ENCODE measurements at regions not wholly inside any gene's neighbourhood (a gene's known extent, or its start where the extent isn't known, plus 50 kb on each side); places are given as distances from the start of the nearest gene placed in this dataset.

- ATAC-seq (ENCODE audit: insufficient read depth, low read depth), result no peak
- Histone ChIP-seq H3K9me3 (ENCODE audit: insufficient read depth, low read length, severe bottlenecking) (no peaks in the 10 kb centered on the region), H3K36me3 (ENCODE audit: insufficient read depth, low read length) (no peaks in the 10 kb centered on the region), H3K79me2 (ENCODE audit: insufficient read depth, low read length) (no peaks in the 10 kb centered on the region), H3K4me2 (ENCODE audit: insufficient read depth, low read length) (no peak overlapping the region), H3K4me1 (ENCODE audit: insufficient read depth, low read length) (no peaks in the 10 kb centered on the region), H3K27ac (ENCODE audit: low read length) (no peak overlapping the region), H4K20me1 (ENCODE audit: insufficient read depth, low read length) (no peaks in the 10 kb centered on the region), H3K9ac (ENCODE audit: low read depth, low read length) (no peak overlapping the region), H3K4me3 (ENCODE audit: low read depth in 1 of 2, low read length in 2 of 2) (no peak overlapping the region), H3K27me3 (ENCODE audit: insufficient read depth, low read length, poor library complexity) (peaks cover 14% of the 10 kb centered on the region), H2AFZ (ENCODE audit: low read depth, low read length) (no peak overlapping the region)
- TF ChIP-seq EZH2 (IDR thresholded peaks at IDR 0.05; ENCODE audit: borderline replicate concordance, low read depth, low read length, severe bottlenecking) (no peak), CTCF (IDR thresholded peaks at IDR 0.05; ENCODE audit: borderline replicate concordance, extremely low read depth, low read length, poor library complexity, severe bottlenecking) (no peak)
- DNase-seq, result no peak
These were observed 68.3 kb upstream of the EXOC2 start for GRCh38 chr6:760982-761955.

DNA sequence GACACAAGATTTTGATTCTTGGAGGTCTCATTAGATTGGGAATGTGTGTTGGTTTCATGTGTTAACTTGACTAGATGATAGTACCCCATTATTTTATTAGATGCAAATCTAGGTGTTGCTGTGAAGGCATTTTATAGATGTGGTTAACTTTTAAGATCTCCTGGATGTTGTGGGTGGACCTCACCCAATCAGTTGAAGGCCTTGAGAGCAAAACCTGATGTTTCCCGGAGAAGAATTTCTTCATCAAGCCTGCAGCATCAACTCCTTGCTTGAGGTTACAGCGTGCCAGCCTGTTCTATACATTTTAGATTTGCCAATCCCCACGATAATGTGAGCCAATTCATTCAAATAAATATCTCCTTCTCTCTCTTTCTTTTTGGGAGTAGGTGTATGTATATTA lies 66.8 kb upstream of the EXOC2 start:
- ATAC-seq (ENCODE audit: insufficient read depth, low read depth), result no peak

GRCh38 chr6:756224-756623 lies 63.3 kb upstream of the EXOC2 start:
- Histone ChIP-seq H3K27me3 (ENCODE audit: insufficient read depth, low read length, poor library complexity) (peaks cover 2% of the 10 kb centered on the region), H3K4me3 (ENCODE audit: low read depth in 1 of 2, low read length in 2 of 2) (no peak overlapping the region), H3K9me3 (ENCODE audit: insufficient read depth, low read length, severe bottlenecking) (no peaks in the 10 kb centered on the region), H3K79me2 (ENCODE audit: insufficient read depth, low read length) (no peaks in the 10 kb centered on the region), H3K27ac (ENCODE audit: low read length) (no peak overlapping the region), H3K36me3 (ENCODE audit: insufficient read depth, low read length) (no peaks in the 10 kb centered on the region), H2AFZ (ENCODE audit: low read depth, low read length) (no peak overlapping the region), H4K20me1 (ENCODE audit: insufficient read depth, low read length) (no peaks in the 10 kb centered on the region), H3K9ac (ENCODE audit: low read depth, low read length) (no peak overlapping the region), H3K4me1 (ENCODE audit: insufficient read depth, low read length) (no peaks in the 10 kb centered on the region), H3K4me2 (ENCODE audit: insufficient read depth, low read length) (no peak overlapping the region)
- TF ChIP-seq EZH2 (IDR thresholded peaks at IDR 0.05; ENCODE audit: borderline replicate concordance, low read depth, low read length, severe bottlenecking) (no peak), CTCF (IDR thresholded peaks at IDR 0.05; ENCODE audit: borderline replicate concordance, extremely low read depth, low read length, poor library complexity, severe bottlenecking) (no peak)
- DNase-seq (no peak), ATAC-seq (ENCODE audit: insufficient read depth, low read depth) (no peak)

More for the DNA sequence above, 66.8 kb upstream of the EXOC2 start:
- TF ChIP-seq CTCF (IDR thresholded peaks at IDR 0.05; ENCODE audit: borderline replicate concordance, extremely low read depth, low read length, poor library complexity, severe bottlenecking), result no peak
- no peak for TF ChIP-seq EZH2 (IDR thresholded peaks at IDR 0.05; ENCODE audit: borderline replicate concordance, low read depth, low read length, severe bottlenecking)
- no peak overlapping the region for H3K4me3 ChIP-seq (ENCODE audit: low read depth in 1 of 2, low read length in 2 of 2)
- H3K27me3 ChIP-seq (ENCODE audit: insufficient read depth, low read length, poor library complexity), result peaks cover 8% of the 10 kb centered on the region
- H3K9ac ChIP-seq (ENCODE audit: low read depth, low read length), result no peak overlapping the region
- no peak overlapping the region for H2AFZ ChIP-seq (ENCODE audit: low read depth, low read length)
- no peak overlapping the region for H3K27ac ChIP-seq (ENCODE audit: low read length)
- no peaks in the 10 kb centered on the region for H3K9me3 ChIP-seq (ENCODE audit: insufficient read depth, low read length, severe bottlenecking)
- H3K4me1 ChIP-seq (ENCODE audit: insufficient read depth, low read length), result no peaks in the 10 kb centered on the region
- H3K4me2 ChIP-seq (ENCODE audit: insufficient read depth, low read length), result no peak overlapping the region
- no peak for DNase-seq
- no peaks in the 10 kb centered on the region for H4K20me1 ChIP-seq (ENCODE audit: insufficient read depth, low read length)
- no peaks in the 10 kb centered on the region for H3K36me3 ChIP-seq (ENCODE audit: insufficient read depth, low read length)
- H3K79me2 ChIP-seq (ENCODE audit: insufficient read depth, low read length), result no peaks in the 10 kb centered on the region

All from DND-41 (cell line).